BE2C (cell line): ENCODE measurements at regions not wholly inside any gene's neighbourhood (a gene's known extent, or its start where the extent isn't known, plus 50 kb on each side); places are given as distances from the start of the nearest gene placed in this dataset.
A peak's percentile ranks its signal among the peaks of the same experiment; 100 is the strongest.
"Not testable (repeated sequence)": the region's sequence is repeated elsewhere in the genome, so short reads cannot be mapped to it uniquely, and the experiment has no call there.

ENCODE experiments used
- DNase-seq: peaks from one replicate; pipeline ENCODE4 v3.0.0-alpha.2; 2020
- H3K27me3 ChIP-seq: fragments of 250-450 bp; sonication (Bioruptor Pico); 2 replicates; pipeline ENCODE4 v1.5.1; 2020; ENCODE audit warnings: mild to moderate bottlenecking
- H3K36me3 ChIP-seq: fragments of 250-450 bp; sonication (Bioruptor Pico); 2 replicates; pipeline ENCODE4 v1.5.1; 2020; ENCODE audit warnings: mild to moderate bottlenecking
- H3K4me1 ChIP-seq: fragments of 250-450 bp; sonication (Bioruptor Pico); 2 replicates; pipeline ENCODE4 v1.5.1; 2020
- H3K4me3 ChIP-seq: 2 replicates; pipeline ENCODE4 v1.5.1; 2011; ENCODE audit warnings: low read depth, low read length
- H3K9me3 ChIP-seq: fragments of 250-450 bp; sonication (Bioruptor Pico); 2 replicates; pipeline ENCODE4 v1.5.1; 2020
- TF ChIP-seq, protein P1 (sequence below): IDR thresholded peaks from 2 replicates; pipeline ENCODE4 v1.5.1; 2012; ENCODE audit warnings: mild to moderate bottlenecking, low read depth, low read length

- peaks cover 3% of the 10 kb centered on the region; the same call in 1 of the 2 replicates for H3K36me3 ChIP-seq
- H3K9me3 ChIP-seq = no peaks in the 10 kb centered on the region
- TF ChIP-seq, protein P1, sequence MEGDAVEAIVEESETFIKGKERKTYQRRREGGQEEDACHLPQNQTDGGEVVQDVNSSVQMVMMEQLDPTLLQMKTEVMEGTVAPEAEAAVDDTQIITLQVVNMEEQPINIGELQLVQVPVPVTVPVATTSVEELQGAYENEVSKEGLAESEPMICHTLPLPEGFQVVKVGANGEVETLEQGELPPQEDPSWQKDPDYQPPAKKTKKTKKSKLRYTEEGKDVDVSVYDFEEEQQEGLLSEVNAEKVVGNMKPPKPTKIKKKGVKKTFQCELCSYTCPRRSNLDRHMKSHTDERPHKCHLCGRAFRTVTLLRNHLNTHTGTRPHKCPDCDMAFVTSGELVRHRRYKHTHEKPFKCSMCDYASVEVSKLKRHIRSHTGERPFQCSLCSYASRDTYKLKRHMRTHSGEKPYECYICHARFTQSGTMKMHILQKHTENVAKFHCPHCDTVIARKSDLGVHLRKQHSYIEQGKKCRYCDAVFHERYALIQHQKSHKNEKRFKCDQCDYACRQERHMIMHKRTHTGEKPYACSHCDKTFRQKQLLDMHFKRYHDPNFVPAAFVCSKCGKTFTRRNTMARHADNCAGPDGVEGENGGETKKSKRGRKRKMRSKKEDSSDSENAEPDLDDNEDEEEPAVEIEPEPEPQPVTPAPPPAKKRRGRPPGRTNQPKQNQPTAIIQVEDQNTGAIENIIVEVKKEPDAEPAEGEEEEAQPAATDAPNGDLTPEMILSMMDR = peak; percentile 32
- peak; percentile 72 for DNase-seq
- H3K4me3 ChIP-seq = peak overlapping the region; percentile 53
- H3K4me1 ChIP-seq = no peaks in the 10 kb centered on the region
- H3K27me3 ChIP-seq = no peaks in the 10 kb centered on the region
Observed at GRCh38 chr6:27806981-27807440, 105.2 kb downstream of the OR2B2 start.

GRCh38 chr6:27805347-27805746, 106.8 kb downstream of the OR2B2 start:
- peaks cover 3% of the 10 kb centered on the region; the same call in 1 of the 2 replicates for H3K36me3 ChIP-seq
- TF ChIP-seq, protein P1 = no peak
- no peaks in the 10 kb centered on the region for H3K27me3 ChIP-seq
- DNase-seq = no peak
- H3K4me3 ChIP-seq = no peak overlapping the region
- H3K4me1 ChIP-seq = no peaks in the 10 kb centered on the region
- H3K9me3 ChIP-seq = no peaks in the 10 kb centered on the region

DNA sequence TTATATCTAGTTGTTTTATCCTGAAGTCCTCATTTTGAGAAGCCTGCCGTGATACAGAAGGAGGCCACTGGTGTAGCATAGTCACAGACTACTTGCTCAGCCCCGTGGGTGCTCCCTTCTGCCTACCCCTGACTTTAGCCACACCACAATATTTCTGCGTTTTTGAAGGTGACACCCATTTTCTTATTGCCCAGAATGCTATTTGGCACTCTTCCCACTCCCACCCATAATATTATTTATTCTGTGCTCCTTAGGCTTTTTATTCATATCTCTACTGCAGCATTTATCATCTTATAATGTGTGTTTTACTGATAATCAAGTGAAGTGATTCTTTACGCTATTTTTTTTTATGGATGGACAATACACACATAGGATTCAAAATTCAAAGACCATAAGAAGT, 107.3 kb downstream of the OR2B2 start:
- H3K36me3 ChIP-seq = no peaks in the 10 kb centered on the region
- H3K9me3 ChIP-seq = no peaks in the 10 kb centered on the region
- H3K4me1 ChIP-seq = no peaks in the 10 kb centered on the region
- H3K4me3 ChIP-seq = no peak overlapping the region
- no peaks in the 10 kb centered on the region for H3K27me3 ChIP-seq
- TF ChIP-seq, protein P1 = no peak
- DNase-seq = no peak

GRCh38 chr6:27800731-27801373, 111.3 kb downstream of the OR2B2 start:
- no peaks in the 10 kb centered on the region for H3K9me3 ChIP-seq
- no peaks in the 10 kb centered on the region for H3K36me3 ChIP-seq
- DNase-seq = no peak
- TF ChIP-seq, protein P1 = no peak
- H3K4me3 ChIP-seq = no peak overlapping the region
- no peaks in the 10 kb centered on the region for H3K27me3 ChIP-seq
- no peaks in the 10 kb centered on the region for H3K4me1 ChIP-seq

- H3K4me3 ChIP-seq = no peak overlapping the region
- H3K27me3 ChIP-seq = no peaks in the 10 kb centered on the region
- TF ChIP-seq, protein P1 = no peak
- no peaks in the 10 kb centered on the region for H3K36me3 ChIP-seq
- no peak for DNase-seq
- H3K4me1 ChIP-seq = no peaks in the 10 kb centered on the region
- no peaks in the 10 kb centered on the region for H3K9me3 ChIP-seq
Observed at GRCh38 chr6:27797960-27798359, 114.2 kb downstream of the OR2B2 start.

DNA sequence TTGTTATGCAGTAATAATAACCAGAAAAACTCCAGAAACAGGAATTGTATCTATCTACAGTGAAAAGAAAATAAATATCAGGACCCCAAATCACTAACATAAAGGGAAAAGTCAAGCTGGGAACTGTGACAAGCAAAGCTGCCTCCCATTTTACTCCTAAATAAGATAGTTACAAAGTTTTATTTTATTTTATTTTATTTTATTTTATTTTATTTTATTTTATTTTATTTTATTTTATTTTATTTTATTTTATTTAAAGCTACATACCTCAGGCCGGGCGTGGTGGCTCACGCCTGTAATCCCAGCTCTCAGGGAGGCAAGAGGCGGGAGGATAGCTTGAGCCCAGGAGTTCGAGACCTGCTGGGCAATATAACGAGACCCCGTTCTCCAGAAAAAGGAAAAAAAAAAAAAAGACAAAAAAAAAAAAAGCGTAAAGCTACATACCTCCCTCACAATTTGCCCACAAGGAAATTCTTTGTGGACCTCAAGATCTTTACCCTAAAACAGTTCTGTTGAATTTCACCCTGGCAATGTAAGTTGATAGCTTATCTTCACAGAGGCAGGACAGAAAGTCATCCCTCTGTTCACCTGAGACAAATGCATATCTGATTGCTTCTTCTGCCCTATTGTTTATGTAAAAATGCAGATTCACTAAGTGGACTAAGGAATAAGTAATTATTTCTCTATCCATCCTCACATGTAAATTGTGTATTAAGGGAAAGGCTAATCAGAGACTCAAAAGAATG, 115.3 kb downstream of the OR2B2 start:
- H3K4me1 ChIP-seq, DNase-seq, H3K4me3 ChIP-seq, H3K36me3 ChIP-seq, H3K9me3 ChIP-seq, H3K27me3 ChIP-seq: not testable (repeated sequence)
